ENCODE measurements at regions not wholly inside any gene's neighbourhood (a gene's known extent, or its start where the extent isn't known, plus 50 kb on each side); places are given as distances from the start of the nearest gene placed in this dataset.

DNA sequence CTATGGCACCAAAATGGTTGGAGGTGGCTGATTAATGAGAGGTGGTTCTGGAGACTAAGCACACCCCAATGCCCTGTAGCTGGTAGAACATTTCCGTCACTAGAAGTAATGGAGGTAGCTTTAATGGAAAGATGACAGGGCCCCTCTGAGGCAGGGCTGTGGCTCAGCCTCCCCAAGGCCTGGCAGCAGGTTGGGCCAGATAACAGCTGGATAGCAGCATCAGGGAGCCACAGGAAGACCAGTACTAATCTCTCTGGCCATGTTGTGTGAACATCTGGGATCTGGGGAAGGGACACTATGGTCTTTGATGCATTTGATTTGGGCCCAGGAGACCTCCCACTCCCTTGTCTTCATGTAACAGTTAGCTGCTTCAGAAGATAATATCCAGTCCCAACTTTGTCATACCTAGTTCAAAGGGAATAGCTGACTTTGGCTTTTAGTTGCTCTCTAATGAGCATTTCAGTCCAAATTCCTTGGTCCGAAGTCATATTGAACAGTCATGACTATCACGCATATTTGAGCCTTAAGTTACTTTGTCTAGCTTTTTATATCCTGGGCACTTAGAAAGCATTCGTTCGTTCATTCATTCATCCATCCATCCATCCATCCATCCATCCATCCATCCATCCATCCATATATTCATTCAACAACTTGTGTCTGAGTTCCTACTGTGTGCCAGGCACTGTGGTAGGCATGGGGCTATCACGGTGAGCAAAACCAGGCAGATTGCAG is 53.0 kb upstream of the LMO2 start (continued):
- TF ChIP-seq, protein P1, sequence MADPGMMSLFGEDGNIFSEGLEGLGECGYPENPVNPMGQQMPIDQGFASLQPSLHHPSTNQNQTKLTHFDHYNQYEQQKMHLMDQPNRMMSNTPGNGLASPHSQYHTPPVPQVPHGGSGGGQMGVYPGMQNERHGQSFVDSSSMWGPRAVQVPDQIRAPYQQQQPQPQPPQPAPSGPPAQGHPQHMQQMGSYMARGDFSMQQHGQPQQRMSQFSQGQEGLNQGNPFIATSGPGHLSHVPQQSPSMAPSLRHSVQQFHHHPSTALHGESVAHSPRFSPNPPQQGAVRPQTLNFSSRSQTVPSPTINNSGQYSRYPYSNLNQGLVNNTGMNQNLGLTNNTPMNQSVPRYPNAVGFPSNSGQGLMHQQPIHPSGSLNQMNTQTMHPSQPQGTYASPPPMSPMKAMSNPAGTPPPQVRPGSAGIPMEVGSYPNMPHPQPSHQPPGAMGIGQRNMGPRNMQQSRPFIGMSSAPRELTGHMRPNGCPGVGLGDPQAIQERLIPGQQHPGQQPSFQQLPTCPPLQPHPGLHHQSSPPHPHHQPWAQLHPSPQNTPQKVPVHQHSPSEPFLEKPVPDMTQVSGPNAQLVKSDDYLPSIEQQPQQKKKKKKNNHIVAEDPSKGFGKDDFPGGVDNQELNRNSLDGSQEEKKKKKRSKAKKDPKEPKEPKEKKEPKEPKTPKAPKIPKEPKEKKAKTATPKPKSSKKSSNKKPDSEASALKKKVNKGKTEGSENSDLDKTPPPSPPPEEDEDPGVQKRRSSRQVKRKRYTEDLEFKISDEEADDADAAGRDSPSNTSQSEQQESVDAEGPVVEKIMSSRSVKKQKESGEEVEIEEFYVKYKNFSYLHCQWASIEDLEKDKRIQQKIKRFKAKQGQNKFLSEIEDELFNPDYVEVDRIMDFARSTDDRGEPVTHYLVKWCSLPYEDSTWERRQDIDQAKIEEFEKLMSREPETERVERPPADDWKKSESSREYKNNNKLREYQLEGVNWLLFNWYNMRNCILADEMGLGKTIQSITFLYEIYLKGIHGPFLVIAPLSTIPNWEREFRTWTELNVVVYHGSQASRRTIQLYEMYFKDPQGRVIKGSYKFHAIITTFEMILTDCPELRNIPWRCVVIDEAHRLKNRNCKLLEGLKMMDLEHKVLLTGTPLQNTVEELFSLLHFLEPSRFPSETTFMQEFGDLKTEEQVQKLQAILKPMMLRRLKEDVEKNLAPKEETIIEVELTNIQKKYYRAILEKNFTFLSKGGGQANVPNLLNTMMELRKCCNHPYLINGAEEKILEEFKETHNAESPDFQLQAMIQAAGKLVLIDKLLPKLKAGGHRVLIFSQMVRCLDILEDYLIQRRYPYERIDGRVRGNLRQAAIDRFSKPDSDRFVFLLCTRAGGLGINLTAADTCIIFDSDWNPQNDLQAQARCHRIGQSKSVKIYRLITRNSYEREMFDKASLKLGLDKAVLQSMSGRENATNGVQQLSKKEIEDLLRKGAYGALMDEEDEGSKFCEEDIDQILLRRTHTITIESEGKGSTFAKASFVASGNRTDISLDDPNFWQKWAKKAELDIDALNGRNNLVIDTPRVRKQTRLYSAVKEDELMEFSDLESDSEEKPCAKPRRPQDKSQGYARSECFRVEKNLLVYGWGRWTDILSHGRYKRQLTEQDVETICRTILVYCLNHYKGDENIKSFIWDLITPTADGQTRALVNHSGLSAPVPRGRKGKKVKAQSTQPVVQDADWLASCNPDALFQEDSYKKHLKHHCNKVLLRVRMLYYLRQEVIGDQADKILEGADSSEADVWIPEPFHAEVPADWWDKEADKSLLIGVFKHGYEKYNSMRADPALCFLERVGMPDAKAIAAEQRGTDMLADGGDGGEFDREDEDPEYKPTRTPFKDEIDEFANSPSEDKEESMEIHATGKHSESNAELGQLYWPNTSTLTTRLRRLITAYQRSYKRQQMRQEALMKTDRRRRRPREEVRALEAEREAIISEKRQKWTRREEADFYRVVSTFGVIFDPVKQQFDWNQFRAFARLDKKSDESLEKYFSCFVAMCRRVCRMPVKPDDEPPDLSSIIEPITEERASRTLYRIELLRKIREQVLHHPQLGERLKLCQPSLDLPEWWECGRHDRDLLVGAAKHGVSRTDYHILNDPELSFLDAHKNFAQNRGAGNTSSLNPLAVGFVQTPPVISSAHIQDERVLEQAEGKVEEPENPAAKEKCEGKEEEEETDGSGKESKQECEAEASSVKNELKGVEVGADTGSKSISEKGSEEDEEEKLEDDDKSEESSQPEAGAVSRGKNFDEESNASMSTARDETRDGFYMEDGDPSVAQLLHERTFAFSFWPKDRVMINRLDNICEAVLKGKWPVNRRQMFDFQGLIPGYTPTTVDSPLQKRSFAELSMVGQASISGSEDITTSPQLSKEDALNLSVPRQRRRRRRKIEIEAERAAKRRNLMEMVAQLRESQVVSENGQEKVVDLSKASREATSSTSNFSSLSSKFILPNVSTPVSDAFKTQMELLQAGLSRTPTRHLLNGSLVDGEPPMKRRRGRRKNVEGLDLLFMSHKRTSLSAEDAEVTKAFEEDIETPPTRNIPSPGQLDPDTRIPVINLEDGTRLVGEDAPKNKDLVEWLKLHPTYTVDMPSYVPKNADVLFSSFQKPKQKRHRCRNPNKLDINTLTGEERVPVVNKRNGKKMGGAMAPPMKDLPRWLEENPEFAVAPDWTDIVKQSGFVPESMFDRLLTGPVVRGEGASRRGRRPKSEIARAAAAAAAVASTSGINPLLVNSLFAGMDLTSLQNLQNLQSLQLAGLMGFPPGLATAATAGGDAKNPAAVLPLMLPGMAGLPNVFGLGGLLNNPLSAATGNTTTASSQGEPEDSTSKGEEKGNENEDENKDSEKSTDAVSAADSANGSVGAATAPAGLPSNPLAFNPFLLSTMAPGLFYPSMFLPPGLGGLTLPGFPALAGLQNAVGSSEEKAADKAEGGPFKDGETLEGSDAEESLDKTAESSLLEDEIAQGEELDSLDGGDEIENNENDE (IDR thresholded peaks at IDR 0.05; ENCODE audit: low read depth, low read length): no peak
- TF ChIP-seq ZNF766 (CRISPR knock-in tag; conservative IDR thresholded peaks at IDR 0.05) (peak; percentile 99), ZC3H4 (CRISPR knock-in tag; IDR thresholded peaks at IDR 0.05; ENCODE audit: borderline replicate concordance) (no peak), RFX5 (IDR thresholded peaks at IDR 0.05; ENCODE audit: low read depth, low read length) (no peak), CBX8 (IDR thresholded peaks at IDR 0.05; ENCODE audit: borderline replicate concordance, extremely low read depth, low read depth, low read length, poor library complexity, severe bottlenecking) (no peak), ZBTB12 (CRISPR knock-in tag; IDR thresholded peaks at IDR 0.05) (peak; percentile 73), ATF4 (CRISPR knock-in tag; IDR thresholded peaks at IDR 0.05) (peak; percentile 59; the same call in 1 of the 2 replicates), STAT5B (CRISPR knock-in tag; IDR thresholded peaks at IDR 0.05) (no peak)
- TF ChIP-seq, protein P2, sequence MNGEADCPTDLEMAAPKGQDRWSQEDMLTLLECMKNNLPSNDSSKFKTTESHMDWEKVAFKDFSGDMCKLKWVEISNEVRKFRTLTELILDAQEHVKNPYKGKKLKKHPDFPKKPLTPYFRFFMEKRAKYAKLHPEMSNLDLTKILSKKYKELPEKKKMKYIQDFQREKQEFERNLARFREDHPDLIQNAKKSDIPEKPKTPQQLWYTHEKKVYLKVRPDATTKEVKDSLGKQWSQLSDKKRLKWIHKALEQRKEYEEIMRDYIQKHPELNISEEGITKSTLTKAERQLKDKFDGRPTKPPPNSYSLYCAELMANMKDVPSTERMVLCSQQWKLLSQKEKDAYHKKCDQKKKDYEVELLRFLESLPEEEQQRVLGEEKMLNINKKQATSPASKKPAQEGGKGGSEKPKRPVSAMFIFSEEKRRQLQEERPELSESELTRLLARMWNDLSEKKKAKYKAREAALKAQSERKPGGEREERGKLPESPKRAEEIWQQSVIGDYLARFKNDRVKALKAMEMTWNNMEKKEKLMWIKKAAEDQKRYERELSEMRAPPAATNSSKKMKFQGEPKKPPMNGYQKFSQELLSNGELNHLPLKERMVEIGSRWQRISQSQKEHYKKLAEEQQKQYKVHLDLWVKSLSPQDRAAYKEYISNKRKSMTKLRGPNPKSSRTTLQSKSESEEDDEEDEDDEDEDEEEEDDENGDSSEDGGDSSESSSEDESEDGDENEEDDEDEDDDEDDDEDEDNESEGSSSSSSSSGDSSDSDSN (IDR thresholded peaks at IDR 0.05; ENCODE audit: borderline replicate concordance in 1 of 2, low read depth in 2 of 2, low read length in 2 of 2): peak in 1 of 2 experiments; percentile 97; a peak in 2 of 4 replicates

Data from K562 (cell line).